Tongue (tissue), 1 donor: ENCODE measurements at regions not wholly inside any gene's neighbourhood (a gene's known extent, or its start where the extent isn't known, plus 50 kb on each side); places are given as distances from the start of the nearest gene placed in this dataset.
"Not testable (repeated sequence)": the region's sequence is repeated elsewhere in the genome, so short reads cannot be mapped to it uniquely, and the experiment has no call there.

Experiments
- DNase-seq: peaks from one replicate; pipeline ENCODE4 v3.0.0-alpha.2; 2015

DNA sequence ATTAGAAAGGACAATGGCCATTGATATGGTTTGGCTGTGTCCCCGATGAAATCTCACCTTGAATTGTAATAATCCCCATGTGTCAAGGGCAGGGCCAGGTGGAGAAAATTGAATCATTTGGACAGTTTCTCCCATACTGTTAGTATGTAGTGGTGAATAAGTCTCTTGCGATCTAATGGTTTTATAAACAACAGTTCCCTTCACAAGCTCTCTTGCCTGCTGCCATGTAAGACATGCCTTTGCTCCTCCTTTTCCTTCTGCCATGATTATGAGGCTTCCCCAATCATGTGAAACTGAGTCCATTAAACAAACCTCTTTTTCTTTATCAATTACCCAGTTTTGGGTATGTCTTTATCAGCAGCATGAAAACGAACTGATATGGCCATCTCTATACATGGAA lies 302.7 kb downstream of the SFMBT2 start:
- DNase-seq = no peak

DNA sequence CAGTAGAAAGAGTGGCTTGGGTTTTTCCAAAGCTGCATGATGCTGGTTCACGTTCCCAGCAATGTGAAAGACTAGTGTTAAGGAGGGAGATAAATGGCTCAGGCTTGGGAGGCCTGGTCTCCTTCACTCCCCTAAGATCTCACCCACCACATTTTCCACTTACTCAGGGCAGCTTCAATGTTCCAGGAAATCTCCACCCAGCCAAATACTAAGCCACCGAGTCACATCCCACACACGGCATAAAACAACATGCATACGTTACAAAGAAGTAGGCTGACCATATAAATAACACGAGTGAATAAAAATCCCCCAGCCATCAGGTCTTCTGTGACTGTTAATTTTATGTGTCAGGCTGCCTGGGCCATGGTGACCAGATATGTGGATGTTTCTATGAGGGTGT lies 303.5 kb downstream of the SFMBT2 start:
- DNase-seq = no peak

- DNase-seq = not testable (repeated sequence)
Measured at GRCh38 chr10:7104379-7104778, 306.5 kb downstream of the SFMBT2 start.

DNA sequence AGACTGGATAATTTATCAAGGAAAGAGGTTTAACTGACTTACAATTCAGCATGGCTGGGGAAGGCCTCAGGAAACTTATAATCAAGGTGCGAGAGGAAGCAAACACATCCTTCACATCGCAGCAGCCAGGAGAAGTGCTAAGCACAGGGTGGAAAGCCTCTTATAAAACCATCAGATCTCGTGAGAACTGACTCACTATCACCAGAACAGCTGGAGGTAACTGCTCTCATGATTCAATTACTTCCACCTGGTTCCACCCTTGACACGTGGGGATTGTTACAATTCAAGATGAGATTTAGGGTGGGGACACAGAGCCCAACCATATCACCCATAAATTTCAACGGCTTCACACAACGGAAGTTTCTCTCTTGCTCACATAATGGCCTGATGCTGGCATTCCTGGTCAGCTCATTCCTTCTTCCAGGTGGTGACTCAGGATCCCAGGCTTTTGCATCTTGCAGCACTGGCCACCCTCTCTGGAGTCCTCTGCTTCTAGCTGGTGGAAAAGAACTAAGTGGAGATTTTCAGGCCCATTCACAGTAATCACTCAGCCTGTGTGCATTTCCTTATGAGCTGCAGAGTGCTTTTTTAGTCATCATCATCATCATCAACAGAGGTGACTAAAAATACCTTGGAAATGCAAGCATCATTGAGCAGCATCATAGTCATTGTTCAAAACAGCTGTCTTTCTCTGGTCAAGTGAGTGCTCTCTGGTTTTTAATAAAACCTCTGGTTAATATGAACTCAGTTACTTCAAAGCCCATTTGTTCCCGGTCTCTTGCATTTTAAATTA lies 308.1 kb downstream of the SFMBT2 start:
- DNase-seq = no peak

DNA sequence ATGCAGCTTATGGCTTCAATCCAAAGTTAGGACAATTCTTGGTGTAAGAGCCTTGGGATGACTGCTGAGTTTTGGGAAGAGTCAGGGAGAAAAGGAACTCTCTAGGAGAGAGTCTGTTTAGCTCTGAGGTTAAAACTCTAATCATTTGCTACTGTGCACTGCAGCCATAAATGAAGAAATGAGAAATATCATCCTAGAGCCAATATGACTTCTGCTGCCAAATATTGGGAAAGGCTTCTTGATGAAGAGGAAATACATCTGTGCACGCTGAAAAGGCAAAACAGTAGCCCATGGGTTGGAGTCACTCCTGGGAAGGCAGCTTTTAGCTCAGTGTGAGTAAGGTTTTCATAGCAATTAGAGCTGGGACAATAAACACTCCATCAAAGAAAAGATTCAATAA lies 308.8 kb downstream of the SFMBT2 start:
- DNase-seq = no peak

DNA sequence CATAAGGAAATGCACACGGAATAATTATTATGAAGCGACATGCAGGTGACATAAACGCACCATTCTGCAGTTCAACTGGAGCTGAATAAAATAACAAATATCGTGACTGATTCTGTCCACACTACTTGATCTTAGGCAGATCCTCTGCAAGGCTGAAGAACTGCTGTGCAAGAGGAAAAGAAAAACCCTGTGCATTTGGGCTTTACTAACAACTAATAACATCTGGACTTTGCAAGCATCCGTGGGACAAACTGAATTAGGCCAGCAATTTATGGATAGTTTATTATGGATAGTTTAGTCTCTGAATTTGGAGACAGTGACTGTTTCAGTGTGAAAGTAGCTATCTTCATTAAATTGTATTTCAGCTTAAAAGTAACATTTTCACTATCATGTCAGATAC lies 309.4 kb downstream of the SFMBT2 start:
- no peak for DNase-seq

DNA sequence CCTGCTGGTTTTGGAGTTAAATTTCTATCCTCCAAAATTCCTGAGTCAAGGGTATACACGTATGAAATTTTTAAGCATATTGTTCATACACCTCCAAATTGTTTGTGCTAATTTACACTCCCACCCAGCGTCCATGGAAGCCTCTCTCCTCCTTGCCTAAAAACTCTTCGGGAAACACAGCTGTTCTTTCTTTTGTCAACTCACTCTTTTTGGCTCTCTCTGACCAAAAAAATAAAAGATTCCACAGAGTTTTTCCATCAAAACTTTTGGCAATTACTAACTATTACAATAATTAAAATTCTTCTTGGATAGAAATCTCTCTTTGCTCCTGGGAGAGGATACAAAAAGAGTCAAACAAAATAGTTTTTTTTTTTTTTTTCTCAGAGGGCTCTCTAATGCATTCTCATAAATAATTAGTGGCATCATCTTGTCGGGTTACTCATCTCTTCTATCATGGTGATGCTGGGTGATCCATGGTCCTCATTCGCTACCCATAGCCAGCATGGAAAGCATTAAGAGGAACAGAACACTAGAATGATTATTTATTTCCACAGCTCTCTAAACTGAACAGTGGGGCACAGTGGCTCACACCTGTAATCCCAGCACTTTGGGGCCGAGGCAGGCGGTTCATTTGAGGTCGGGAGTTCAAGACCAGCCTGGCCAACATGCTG lies 310.7 kb downstream of the SFMBT2 start:
- DNase-seq = peak; percentile 43

- no peak for DNase-seq
Measured at GRCh38 chr10:7098160-7098762, 312.6 kb downstream of the SFMBT2 start.

- DNase-seq = no peak
Measured at GRCh38 chr10:7094781-7095180, 316.1 kb downstream of the SFMBT2 start.

GRCh38 chr10:7093368-7093767 lies 317.5 kb downstream of the SFMBT2 start:
- no peak for DNase-seq

DNA sequence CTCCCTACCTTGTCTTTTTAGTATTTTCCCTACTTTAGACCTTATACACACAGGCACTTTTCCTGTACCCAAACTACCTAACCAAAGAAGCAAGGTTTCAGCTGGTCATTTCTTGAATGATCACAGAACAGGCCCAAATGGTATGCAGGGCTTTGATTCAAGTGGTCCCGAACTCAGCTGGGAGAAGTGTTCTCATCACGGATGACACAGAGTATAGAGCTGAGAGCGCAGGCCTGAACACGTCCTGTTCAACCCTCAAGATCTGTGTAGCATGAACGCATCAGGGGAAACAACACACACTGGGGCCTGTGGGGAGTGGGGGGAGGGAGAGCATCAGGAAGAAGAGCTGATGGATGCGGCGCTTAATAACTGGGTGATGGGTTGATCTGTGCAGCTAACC lies 318.2 kb downstream of the SFMBT2 start:
- DNase-seq = no peak

DNA sequence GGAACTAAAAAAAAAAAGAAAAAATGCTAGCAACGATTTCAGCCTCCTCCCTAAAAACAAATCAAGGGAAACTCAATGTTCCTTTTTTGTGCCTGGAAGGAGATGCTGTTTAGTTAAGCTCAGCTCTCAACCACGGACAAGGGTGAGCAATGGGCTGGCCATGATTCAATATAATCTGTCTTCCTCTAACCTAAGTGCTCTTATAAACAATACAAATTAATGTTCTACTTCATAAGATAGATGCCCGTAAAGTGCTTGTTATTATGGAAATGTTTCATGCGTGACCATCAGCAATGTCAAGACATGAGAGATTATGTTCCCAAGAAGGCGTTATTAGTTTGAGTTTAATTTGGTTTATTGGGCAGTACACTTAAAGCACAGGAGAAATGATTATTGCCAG lies 320.3 kb downstream of the SFMBT2 start:
- DNase-seq = no peak

GRCh38 chr10:7085913-7086589 lies 324.8 kb downstream of the SFMBT2 start:
- peak; percentile 76 for DNase-seq

GRCh38 chr10:7085147-7085912 lies 325.5 kb downstream of the SFMBT2 start:
- DNase-seq = peak; percentile 53

DNA sequence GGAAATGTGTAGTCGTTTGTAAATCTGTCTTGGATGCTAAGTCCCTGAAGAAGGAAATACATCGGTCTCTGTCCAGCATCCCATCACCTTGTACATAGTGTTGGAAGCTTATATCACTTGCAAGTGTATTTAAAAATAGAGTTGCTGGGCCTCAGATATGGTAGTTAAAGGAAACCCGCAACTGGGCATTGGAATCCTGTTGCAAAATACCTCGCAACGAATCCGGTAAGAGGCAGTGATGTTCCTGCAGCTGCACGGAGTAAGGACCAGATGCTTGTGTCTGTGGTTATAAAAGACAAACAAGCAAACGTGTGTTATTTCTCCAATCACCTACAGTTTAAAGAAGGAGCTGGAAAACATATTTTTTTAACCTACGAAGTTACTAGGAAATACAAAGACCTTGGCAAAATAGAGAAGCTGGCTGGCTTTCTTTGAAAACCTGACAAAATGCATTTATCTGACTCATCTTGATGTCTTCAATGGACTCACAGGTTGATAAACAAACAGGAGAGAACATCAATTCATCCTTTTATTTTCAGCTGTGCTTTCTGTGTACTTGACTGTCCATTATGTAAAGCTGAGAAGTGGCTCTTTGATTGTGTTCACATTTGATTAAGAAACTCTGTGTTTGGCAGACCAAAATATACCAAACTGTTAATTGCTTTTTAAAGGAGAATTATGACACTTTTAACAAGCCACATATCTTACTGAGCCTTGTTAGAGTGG lies 326.4 kb downstream of the SFMBT2 start:
- peak; percentile 63 for DNase-seq

DNA sequence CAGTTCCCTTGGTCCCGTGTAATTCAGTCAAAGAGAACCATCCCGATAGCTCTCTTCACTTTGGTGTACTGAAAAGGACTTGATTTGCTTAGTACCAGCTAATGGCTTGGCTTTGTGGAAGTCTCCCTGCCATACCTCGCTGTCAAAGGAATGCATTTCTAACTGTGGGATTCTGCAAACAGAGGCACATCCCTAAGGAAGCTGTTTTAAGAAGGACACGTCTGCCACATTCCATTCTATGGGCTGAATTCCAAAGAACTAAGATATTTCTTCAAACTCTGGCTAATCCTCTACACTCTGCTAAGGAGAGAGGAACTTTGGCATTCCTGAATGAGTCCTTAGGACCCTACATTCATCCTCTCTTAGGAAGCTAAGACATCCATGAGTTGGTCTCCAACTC lies 327.9 kb downstream of the SFMBT2 start:
- DNase-seq = no peak

DNA sequence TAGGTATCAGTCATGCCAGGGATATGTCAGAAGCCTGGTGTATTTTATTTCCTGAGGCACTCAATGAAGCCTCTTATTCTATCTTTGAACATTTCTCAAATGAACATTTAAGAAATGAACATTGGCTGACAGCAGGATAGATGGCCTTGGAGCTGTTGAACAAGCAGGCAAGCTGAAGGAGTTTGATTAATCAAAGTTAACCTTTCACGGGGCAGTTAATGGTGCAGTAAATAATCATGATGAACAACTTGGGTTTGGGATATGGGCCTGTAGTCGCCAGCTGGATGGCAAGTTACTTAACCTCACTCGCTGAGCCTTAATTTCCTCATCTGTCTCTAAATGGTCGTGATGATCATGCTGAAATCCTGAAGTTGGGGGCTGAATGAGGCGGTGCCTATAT lies 333.0 kb downstream of the SFMBT2 start:
- DNase-seq = no peak

- no peak for DNase-seq
Measured at GRCh38 chr10:7075851-7076250, 335.0 kb downstream of the SFMBT2 start.

DNA sequence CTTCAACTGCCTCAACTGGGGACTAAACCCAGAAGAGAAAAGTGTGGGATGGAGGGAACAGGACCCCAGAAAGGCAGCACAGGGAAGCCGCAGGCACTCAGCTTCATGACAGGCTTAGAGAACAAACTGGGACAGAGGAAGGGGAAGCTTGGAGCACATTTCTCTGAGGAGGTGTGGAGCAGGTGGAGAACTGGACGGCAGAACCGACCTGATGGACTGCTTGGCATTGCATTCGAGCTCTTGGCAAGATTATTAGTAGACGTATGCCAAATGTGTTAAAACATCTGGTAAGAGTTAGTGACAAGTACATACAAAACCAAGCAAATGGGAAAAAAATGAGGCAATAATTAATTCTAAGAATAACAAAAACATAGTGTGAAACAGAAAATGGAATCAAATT lies 335.7 kb downstream of the SFMBT2 start:
- peak; percentile 86 for DNase-seq

GRCh38 chr10:7071421-7071820 lies 339.4 kb downstream of the SFMBT2 start:
- no peak for DNase-seq

DNA sequence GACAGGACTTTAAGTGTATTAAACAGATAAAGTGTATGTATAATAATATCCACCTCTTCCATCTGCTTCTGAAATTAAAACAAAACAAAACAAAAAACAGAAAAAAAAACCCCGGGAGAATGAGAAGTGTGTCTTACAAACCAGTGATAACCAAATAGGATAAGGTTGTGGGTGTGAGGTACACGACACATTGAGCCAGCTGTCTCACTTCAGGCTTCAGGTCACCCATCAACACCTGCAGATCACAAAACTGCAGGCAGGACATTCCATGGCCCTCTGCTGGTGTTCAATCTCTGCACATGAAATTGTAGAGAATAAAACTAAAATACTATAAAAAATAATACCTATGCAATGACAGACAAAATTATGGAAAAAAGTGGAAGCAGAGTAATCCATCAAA lies 339.9 kb downstream of the SFMBT2 start:
- no peak for DNase-seq

DNA sequence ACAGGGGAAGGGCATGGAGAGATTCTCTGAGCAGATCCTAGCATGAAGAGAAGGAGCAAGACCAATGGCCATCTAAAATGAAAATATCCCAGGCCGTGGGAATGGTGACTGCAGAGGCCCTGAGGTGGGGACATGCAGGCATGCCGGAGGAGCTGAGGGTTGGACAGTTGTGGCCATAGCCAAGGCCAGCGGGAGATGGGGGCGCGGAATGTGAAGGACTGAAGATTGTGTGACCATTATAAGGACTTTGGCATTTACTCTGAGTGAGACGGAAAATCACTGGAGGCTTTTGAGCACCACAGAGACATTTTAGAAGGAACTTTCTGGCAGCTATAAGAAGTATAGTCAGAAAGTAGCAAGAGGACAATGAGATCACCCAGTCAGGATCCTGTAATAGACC lies 341.1 kb downstream of the SFMBT2 start:
- DNase-seq = no peak
